Hematopoietic multipotent progenitor cell treated with erythropoietin and hydrocortisone succinate and interleukin-3 and kit ligand, for 17 days (in vitro differentiated cells): ENCODE measurements at regions not wholly inside any gene's neighbourhood (a gene's known extent, or its start where the extent isn't known, plus 50 kb on each side); places are given as distances from the start of the nearest gene placed in this dataset.
"Not testable (repeated sequence)": the region's sequence is repeated elsewhere in the genome, so short reads cannot be mapped to it uniquely, and the experiment has no call there.

ENCODE experiments used
- DNase-seq: peaks from one replicate; pipeline ENCODE4 v3.0.0-alpha.2; 2015; ENCODE audit warnings: low spot score

DNA sequence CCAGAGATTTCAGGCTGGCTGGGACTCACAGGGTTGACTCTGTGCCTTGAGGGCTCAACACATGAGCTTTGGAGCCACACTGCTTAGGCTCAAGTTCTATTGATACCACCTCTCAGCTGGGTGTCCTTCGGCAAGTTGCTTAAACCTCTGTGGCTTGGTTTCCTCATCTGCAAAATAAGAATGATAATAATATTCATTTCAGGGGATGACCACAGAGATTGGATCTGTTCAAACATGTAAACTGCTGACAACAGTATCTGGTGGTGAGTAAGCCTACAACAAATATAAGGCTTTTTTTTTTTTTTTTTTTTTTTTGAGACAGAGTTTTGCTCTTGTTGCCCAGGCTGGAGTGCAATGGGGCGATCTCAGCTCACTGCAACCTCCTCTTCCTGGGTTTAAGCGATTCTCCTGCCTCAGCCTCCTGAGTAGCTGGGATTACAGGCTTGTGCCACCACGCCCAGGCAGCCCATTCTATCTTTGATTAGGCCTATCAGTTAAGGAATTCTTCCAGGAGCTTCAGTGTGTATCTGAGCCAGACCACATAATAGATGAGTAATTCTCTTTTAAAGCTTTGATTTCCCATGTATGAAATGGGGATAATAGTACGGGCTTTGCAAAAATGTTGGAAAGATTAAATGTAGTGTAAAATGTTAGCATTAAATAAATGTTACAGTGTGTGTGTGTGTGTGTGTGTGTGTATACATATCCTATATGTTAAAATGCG is 437.6 kb downstream of the PRDM2 start:
- no peak for DNase-seq

DNA sequence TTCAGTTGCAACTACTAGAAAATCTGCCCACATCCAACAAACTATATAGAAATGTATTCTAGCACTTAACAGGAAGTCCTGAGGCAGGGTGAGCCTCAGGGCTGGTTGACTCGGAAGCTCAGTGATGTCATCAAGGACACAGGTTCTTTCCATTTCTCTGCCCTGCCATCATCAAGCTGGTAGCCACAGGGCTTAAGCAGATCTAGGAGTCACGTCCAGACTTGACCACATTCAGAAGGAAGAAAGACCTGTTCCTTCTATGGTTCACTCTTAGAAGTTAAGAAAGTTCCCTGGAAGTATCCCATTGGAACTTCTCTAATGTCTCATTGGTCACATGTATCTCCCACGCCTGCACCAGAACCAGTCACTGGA is 438.1 kb downstream of the PRDM2 start:
- no peak for DNase-seq

DNA sequence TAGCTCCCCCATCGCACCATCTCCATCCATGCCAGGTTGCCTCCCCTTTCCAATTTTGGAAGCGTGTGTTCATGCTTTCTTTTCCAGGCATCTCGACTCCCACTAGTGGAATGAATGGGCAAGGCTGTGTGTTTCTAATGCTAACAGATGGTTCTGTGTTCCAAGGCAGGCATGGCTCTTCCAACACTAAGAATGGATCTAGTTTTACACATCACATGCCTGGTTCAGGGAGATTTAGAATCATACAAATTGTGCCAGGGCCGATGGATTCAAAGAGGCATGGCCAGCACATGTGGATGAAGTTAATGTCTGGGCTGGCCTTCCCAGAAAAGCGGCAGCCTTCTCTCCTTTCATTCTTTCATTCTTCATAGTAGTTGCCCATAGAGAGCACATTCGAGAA is 438.7 kb downstream of the PRDM2 start:
- DNase-seq: no peak

DNA sequence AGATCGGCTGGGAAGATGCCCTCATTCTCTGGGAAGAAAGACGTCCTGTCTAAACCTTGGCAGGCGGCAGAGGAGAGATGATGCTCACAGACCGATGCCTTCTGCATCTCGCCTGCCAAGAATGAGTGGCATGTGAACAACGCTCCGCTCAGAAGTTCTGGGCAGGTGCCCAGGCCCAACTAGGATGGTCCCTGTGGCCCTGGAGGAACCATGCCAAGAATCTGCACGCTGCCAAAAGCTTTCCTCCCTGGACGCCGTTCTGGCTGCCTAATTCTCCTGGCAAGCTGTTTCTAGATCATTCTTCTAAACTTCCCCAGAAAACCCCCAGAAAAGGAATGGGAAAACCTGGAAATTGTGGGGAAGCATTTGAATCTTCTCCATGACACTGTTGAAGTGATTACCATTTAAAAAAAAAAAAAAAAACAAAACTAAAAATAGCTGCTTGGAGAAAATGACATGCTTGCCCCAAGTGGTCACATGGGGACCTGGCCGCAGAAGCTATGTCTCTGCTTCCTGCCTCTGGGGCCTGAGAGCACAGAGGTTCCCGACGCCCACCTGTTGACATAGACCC is 440.9 kb downstream of the PRDM2 start:
- DNase-seq: no peak

DNA sequence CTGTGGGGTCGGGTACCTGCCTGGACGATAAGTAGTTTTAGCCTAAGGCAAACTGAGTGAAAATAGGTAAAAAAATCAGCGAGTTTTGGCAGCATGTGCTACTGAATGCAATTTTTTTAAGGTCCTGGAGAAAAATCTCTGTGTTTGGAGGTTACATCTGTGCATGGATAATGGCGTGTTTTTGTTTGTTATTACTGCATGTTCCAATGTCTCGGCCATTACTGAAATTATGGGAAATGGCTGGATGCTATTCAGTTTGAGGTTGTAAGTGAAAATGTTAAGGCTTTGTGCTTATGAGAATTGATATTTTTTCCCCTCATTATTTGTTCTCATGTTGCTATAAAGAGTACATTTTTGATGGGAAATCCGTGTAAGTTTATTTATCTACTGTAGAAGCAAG is 441.7 kb downstream of the PRDM2 start:
- DNase-seq: no peak

DNA sequence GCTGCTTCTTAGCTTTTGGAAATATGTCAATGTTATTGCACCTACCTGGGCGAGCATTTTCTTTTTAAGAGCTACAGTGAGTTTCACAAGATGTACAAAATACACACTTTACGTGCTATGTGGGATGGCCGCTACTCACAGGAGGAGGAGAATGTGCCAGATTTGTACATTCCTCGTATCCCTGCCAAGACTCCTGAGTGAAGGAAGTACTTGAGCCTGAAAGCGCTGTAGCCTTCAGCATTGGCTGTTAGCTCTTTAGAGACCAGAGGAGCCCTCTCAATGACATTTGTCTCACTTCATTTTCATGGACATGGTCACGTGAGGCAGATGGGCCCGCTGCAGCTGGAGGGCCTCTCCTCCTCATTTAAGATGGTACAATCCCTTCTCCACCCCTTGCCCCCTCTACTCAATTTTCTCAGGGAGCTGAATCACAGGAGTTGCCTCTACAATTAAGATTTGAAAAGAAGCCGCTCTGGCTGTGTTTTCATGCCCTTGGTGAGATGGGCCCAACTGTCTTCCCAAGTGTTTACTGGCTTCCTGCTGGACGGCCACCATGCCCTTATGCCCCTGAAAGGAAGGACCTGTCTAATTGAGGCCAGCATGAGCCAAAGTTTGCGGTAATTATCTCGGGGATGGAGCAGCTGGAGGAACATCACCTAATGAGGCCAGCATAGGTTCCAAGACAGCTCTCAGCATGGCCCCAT is 442.6 kb downstream of the PRDM2 start:
- DNase-seq: no peak

DNA sequence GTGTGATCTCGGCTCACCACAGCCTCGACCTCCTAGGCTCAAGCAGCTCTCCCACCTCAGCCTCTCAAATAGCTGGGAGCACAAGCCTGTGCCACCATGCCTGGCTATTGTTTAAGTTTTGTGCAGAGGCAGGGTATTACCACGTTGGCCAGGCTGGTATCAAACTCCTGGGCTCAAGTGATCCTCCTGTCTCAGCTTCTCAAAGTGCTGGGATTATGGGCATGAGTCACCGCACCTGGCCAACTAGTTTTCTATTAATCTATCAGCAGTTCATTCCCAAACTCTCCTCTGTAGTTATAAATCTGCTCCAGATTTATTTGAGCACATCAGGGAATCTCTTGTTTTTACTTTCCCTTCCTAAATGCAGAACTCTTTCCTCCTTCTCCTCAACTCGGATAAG is 443.8 kb downstream of the PRDM2 start:
- DNase-seq: no peak

DNA sequence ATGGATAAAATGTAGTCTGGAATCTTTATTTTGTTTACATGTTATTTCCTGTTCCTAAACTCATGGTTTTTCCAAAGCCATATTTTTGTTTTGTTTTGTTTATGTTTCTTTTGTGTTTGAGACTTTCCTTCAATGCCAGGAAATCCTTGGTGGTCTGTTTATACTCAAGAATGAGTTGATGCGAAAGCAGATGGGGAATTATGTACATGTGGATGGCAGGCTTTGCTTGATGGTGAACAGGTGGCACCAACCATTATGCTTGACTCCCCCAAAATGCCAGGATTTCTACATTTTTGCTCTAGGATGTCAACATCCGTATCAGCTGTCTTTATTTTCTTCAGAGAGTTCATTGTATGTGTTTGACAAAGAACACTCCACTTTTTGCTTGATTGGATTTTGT is 448.5 kb downstream of the PRDM2 start:
- DNase-seq: no peak

DNA sequence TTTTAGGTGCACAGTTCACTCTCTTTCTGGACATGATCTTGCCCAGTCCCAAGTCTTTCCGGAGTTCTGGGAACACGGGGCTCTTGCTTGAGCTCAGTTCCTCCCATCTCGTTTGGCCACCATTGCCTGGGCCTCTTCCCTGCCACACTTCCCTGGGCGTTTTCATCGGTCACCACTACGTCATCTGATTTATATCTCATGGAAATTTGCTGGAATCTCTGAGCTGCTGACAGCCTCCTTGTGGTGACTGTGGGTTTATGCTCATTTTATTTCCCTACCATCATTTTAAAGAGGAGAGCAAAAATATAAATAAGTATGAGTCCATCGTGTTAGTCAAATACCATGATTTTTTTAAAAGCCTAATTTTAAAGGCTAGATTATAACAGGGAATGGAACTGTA is 449.1 kb upstream of the KAZN start:
- no peak for DNase-seq

DNA sequence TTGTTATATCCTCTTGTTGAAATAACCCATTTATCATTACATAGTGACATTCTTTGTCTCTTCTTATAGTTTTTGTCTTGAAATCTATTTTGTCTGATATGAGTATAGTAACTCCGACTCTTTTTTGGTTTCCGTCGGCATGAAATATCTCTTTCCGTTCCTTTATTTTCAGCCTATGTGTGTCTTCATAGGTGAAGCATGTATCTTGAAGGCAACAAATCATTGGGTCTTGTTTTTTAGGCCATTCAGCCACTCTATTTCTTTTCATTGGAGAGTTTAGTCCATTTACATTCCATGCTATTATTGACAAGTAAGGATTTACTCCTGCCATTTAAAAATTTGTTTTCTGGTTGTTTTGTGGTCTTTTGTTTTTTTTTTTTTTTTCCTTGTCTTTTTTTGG is 441.9 kb upstream of the KAZN start:
- DNase-seq: no peak

DNA sequence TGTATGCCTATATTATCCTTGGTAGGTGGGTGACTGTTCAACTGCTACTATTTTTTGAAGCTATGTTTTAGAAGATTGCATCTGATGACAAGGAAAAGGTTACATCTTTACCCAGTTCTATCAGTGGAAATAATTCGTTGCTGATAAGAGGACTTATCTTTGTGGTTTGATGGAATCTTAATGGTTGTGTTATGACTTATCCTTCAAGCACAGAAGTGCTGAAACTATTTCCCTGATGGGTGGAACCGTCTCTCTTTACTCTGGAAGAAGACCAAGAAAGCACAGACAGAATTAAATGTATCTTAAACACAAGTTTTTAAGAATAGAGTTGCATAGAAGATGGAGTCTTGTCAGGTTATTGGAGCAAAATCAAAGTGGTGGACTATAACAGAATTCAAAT is 437.7 kb upstream of the KAZN start:
- DNase-seq: no peak

DNA sequence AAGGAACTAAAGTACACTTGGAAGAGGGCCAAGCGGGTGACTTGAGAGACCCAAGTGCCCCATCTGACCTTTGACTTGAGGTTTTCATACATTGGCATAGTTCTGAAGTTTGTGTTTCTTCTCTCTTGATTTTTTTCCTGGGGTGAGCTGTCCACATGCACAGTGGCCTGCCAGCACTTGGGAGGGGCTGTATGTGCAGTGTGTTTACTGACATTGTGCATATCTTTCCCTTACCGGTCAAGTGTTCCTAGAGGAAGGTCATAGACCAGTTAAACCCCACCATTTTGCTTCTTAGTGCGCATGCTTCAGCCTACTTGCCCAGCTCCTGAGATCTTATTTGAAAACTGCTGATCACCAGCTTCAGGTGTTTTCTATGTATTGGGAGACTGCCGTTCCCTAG is 435.2 kb upstream of the KAZN start:
- DNase-seq: no peak

DNA sequence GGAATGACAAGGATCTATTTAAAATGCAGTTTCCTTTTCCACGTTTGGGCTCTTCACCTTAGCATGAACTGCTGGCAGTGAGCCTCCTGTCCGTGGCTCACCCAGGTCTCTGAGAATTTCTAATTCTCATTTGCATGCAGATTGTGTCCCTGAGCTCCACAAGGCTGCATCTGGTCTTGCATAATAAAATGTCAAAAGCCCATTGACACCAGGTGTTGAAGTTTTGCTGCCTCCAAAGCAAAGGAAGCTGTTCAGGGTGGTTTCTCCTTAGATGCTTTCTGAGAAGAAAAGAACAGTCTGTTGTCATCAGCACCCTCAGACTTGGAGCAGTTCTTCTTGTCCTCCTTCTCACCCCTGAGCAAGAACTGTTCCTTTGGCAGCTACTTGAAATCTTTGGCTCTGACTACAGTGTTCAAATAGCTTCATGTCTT is 433.1 kb upstream of the KAZN start:
- DNase-seq: no peak

DNA sequence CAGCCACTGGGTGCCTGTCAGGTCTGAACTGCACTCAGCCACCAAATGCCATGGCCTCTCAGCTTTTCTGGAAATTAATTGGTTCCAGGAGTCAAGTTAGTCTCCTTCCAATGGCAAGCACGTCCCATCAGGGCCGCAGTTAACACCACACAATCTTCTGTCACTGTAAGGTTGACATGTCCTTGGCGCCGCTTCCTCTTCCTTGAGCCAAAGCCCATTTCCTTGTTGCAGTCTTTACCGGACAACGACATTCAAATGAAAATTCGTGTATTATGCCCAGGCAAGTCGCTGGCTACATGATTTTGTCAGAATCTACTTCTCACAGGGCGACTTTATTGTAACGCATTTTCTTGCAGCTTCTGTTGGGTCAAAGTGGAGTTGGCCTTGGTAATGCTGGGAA is 430.6 kb upstream of the KAZN start:
- DNase-seq: no peak

DNA sequence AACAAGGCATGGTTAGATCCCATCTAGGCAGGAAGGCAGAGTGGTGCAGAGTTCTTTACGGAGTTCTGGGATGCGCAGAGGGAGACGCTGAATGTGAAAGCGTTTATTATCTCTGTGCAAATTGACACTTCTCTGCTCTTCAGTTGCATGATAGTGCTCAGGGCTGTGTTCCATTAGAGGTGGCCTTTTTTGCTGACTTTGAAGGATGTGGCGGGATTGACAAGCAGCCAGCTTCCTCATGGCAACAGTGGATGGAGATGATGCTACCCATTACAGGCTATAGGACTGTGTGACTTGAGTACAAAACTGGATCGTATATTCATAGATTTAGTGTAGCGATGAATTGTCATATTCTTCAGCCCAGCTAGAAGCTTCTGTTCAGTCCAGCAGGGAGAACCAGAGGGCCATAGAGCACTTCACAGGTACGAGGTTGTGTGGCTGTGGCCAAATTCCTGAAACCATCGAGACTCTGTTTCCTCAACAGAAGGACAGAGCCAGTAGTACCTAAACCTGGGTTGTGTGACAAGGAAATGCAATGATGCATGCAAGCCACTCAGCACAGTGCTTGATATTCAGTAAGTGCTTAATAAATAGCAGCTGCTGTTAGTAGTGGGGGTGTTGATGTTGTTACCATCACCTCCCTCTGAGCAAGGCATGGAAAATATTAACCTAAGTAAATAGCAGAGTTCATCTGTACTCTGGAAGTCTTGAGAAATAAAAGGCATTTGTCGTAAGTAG is 430.0 kb upstream of the KAZN start:
- DNase-seq: no peak

DNA sequence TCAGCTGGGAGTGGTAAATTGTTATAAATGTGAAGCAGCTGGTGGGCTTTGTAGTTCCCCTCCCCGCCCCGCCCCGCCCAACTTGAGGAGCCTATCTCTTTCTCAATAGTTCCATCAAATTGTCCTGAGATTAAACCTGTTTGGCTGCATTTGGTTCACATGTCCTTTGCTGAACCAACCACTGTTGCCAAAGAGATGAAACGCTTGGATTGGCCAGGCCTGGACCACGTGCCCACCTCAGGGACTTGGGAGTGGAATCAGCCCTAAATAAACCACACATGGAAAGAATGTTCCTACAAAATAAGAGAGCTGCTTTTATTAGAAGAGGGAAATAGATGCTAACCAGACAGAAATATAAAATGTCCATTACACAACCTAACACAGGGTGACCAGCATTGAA is 424.9 kb upstream of the KAZN start:
- DNase-seq: no peak

DNA sequence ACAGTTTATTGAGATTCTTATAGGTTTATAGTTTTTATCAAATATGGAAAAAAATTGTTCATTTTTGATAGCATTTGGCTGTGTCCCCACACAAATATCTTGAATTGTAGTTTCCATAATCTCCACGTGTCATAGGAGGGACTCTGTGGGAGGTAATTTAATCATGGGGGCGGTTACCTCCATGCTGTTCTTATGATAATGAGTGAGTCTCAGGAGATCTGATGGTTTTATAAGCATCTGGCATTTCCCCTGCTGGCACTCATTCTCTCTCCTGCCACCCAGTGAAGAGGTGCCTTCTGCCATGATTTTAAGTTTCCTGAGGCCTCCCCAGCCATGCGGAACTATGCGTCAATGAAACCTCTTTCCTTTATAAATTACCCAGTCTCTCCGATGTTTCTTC is 420.6 kb upstream of the KAZN start:
- not testable (repeated sequence) for DNase-seq

DNA sequence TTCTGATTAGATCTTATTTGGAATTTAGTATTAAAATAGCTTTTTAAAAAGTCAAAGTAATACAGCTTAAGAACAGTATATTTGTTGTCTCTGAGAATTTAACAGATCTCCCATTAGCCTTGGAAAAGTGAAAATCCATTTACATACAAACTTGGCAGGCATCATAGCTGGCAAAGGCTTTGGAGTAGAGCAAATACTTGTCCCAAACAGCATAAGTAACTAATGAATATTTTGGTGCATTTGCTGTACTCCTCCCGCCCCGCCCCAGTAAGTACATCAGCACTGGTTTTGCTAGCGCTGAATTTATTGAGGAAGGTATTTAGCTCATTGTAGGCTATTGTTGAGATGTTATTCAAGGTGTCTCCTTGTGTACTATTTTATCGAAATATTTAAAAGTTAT is 417.7 kb upstream of the KAZN start:
- DNase-seq: no peak

DNA sequence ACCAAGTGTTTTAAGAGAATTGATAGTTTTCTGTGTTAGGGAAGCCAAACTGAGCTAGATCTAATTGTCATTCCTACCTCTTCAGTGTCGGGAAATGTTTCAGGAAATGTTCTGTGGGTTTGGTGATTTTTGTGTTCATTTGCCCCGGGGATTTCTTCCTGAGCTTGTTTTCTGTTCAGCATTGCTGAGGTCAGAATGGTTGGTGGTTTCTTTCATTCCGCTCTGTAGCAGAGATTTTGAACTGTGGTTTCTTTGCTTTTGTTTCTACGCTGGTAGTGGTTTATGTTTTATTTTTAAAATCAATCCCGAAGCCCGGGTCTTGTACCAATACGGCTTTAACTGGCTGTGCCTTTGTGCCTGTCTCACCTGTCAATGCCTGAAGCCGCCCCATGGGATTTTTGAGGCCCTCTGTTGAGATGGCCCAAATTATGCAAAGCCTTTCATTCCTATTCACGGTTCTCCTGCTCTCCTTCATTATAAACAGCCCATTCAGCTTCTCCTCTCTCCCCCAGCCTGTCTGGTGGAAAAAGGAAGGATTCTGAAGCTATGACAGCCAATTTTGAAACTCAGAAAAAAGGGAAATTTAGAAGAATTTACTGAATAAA is 417.2 kb upstream of the KAZN start:
- DNase-seq: no peak

DNA sequence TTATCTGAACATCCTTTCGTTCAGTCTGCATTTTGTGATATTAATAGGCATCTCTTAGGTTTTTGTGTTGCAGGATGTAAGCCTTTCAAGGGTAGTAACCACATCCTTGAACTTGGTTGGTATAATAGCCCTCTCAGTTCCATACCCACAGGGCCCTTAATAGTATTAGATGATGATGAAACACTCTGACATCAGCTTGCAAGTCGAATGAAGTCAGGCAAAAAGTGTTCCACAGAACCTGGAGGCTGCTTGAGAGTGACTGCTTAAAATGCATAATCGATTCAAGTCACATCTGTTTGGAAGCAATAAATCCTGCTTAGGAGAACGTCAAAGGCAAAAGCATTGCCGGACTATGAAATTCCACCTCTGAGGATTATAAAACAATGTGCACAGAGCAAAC is 415.6 kb upstream of the KAZN start:
- no peak for DNase-seq

DNA sequence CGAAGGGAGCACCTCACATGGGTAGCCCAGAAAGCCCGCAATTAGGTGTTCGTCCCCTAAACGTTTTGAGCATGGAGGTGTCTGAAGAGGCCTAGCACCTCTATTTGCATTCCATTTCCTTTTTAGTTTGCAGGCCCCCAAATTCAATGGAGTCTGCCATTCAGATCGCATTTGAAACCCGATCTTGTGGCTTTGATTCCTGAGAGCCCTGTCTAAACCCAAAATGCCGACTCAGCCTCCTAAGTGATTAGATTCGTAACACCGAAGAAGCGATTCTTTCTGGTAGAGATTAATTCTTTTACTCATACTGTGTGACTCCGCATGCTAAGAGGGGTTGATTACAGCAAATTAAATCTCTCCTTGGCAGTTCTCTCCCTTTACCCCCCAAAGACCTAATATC is 415.2 kb upstream of the KAZN start:
- DNase-seq: no peak

DNA sequence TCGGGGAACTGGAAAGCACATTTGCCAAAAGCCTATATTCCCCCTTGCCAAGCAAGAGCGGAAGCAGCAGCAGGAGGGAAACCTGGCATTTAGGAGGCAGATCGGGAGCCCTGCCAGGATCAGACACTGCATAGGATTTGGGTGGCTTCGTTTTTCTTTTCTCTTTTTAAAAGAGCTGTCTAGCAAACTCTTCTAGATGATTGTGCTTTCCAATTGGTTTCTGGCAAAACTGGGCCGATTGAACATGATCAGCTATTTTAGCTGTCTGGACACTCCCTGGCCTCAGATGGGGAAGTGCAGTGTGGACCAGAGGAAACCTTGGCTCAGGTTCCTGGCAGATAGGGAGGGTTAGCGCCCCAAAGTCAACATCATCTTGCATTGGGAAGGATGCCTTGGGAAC is 414.0 kb upstream of the KAZN start:
- DNase-seq: no peak

DNA sequence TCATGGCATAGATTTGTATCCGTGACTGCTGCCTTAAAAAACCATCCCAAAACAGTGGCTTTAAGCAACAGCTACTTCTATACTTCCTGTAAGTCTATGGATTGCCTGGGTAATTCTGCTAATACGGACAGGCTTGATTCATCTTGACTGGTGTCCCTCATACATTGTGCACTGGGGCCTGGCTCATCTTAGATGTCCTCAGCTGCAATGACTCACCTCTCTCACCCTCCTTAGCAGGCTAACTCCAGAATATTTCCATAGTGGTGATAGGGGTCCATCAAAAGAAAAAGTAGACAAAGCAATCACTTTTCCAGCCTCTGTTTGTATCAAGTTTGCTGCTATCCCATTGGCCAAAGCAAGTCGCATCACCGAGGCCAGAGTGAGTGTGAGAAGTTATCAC is 409.1 kb upstream of the KAZN start:
- DNase-seq: no peak
